DOHH2 (cell line): ENCODE measurements at regions not wholly inside any gene's neighbourhood (a gene's known extent, or its start where the extent isn't known, plus 50 kb on each side); places are given as distances from the start of the nearest gene placed in this dataset.

Source experiments
- CTCF ChIP-seq: fragments of 200-600 bp; sonication (generic); IDR thresholded peaks from one replicate; pipeline ENCODE4 v1.5.1; 2014; ENCODE audit warnings: antibody characterized with exemption, mild to moderate bottlenecking, low read depth, low read length; ENCODE audit not compliant: poor library complexity, severe bottlenecking
- EZH2phosphoT487 ChIP-seq: fragments of 200-600 bp; sonication (generic); IDR thresholded peaks from 2 replicates; pipeline ENCODE4 v1.6.1; 2017; ENCODE audit warnings: borderline replicate concordance, mild to moderate bottlenecking, antibody characterized with exemption, low read length, moderate library complexity, mixed read lengths

DNA sequence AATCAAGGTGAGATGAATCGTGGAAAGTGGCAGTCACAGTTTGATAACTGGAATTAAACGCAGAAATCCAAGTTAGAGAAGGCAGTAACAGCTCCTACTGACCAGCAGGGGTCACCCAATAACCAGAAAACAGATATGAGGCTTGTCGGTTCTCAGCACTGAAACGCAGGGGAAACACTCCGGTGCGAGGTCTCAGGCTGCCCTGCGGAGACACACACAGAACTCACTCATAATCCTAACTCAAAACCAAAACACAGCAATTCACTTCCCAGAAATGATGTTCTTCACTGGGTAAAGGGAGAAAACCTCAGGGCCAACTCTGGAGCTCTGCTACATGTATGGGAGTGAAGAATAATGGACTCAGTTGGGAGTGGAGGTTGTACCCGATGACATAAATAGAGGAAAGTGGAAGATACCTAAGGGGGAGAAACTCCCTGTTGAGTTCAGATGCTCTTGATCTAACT lies 384.4 kb downstream of the RAPGEF2 start:
- peak; percentile 73 for TF ChIP-seq CTCF
- TF ChIP-seq EZH2phosphoT487 = no peak
